Transverse colon (tissue), 4 donors: ENCODE measurements at regions not wholly inside any gene's neighbourhood (a gene's known extent, or its start where the extent isn't known, plus 50 kb on each side); places are given as distances from the start of the nearest gene placed in this dataset.

ENCODE experiments used
- DNase-seq: peaks from one replicate; pipeline ENCODE4 v3.0.0-alpha.2; 2019
- H3K27ac ChIP-seq, 4 donors: fragments of 200-600 bp; sonication (generic); 2 replicates each; pipeline ENCODE4 v1.5.1; 2016 to 2018; ENCODE audit warnings: inconsistent platforms in 4 of 4
- H3K27me3 ChIP-seq: fragments of 200-600 bp; sonication (generic); 2 replicates; pipeline ENCODE4 v1.5.1; 2017; ENCODE audit warnings: inconsistent platforms
- H3K36me3 ChIP-seq, 4 donors: fragments of 200-600 bp; sonication (generic); 2 replicates each; pipeline ENCODE4 v1.5.1; 2017 to 2019; ENCODE audit warnings: inconsistent platforms in 4 of 4
- H3K4me1 ChIP-seq, 4 donors: fragments of 200-600 bp; sonication (generic); 2 replicates each; pipeline ENCODE4 v1.5.1; 2017 to 2020; ENCODE audit warnings: inconsistent platforms in 4 of 4
- H3K4me3 ChIP-seq, 4 donors: fragments of 200-600 bp; sonication (generic); 1 replicate in 1 of 4; 2 replicates in 3 of 4; pipeline versions ENCODE4 v1.5.1 to v1.6.1; 2017 to 2019; ENCODE audit warnings: inconsistent platforms in 4 of 4
- H3K9me3 ChIP-seq, 2 donors: fragments of 200-600 bp; sonication (generic); 2 replicates each; pipeline ENCODE4 v1.5.1; 2017 to 2019; ENCODE audit warnings: inconsistent platforms in 2 of 2
- EP300 ChIP-seq: sonication (generic); formaldehyde crosslinking; IDR thresholded peaks from one replicate; pipeline ENCODE4 v1.6.1; 2017; ENCODE audit warnings: antibody characterized with exemption, low read depth
- POLR2A ChIP-seq: fragments of 450-650 bp; IDR thresholded peaks from one replicate; pipeline ENCODE4 v1.6.1; 2016; ENCODE audit warnings: antibody characterized with exemption, mild to moderate bottlenecking, moderate library complexity
- POLR2AphosphoS5 ChIP-seq, 3 donors: sonication (generic); formaldehyde crosslinking; IDR thresholded peaks; one replicate each; pipeline ENCODE4 v1.6.1; 2016; ENCODE audit warnings: antibody characterized with exemption in 3 of 3
- WGBS, 2 donors: methylation state at CpG; one replicate each; pipeline ENCODE4 v1.1.5; 2018; ENCODE audit warnings: low coverage in 1 of 2; 5-methylcytosine and 5-hydroxymethylcytosine counted together
- in situ Hi-C, 4 donors: fragments of 200-750 bp; cut with MboI; loops; one replicate each; pipeline versions ENCODE4 v1.15.0 to v1.15.1; 2017; ENCODE audit warnings: low sequenced_read_pairs in 3 of 4, low pct_ligation_motif_present in 1 of 4, low pct_unique_long_range_greater_than_20kb in 1 of 4
- intact Hi-C: fragments of 100-400 bp; cut with DNase I; formaldehyde crosslinking; loops from one replicate; pipeline ENCODE4 v1.15.1; 2023; ENCODE audit warnings: low total_unique reads
- TF ChIP-seq, protein P1 (sequence below), 5 experiments: fragments of 200-600 bp in 3 of 5; fragments of 450-650 bp in 2 of 5; sonication (generic) in 3 of 5; IDR thresholded peaks; 1 replicate in 2 of 5; 2 replicates in 3 of 5; pipeline ENCODE4 v1.5.1; 2016 to 2017; ENCODE audit warnings: antibody characterized with exemption in 5 of 5, inconsistent platforms in 3 of 5, mild to moderate bottlenecking in 2 of 5, moderate library complexity in 1 of 5

DNA sequence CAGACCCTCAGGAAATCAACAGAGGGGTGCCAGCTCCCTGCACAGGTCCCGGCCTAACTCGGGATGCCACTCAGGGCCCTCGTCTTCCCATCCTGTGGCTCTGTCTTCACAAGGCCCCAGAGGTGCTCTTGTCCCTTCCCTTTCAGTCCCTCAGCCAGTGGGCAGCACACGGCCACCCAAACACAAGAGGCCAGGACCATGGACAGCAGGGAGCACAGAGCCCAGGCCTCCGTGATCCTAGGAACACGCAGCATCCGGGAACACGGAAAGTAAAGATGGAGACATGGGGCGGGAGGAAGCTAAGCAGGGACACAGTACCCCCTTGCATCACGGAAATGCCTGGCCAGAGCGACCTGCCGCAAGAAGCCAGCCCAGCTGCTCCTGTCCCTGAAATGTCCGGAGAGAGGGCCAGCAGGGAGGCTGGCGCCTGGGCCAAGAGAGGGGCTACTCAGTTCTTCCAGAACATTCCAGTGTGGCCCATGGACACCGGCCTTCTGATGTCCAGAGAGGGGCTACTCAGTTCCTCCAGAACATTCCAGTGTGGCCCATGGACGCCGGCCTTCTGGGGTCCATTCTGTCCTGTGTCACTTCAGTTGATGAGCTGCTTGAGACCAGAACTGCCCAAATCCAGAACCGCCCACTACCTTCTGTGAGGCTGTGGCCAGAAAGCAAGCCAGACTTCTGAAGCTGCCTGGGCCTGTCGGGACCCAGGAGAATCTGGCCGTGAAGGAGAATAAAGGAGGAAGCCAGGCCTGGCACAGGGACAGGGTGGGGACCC lies 274.0 kb downstream of the BRD1 start:
- H3K36me3 ChIP-seq = no peaks in the 10 kb centered on the region
- intact Hi-C loops = no loop called here
- in situ Hi-C loops = no loop called here
- WGBS, 2 donors = 75% methylated on average over 19 of the region's 20 CpGs; no CpG with 5 or more reads in 1 of the 2 donors
- no peak overlapping the region for H3K4me3 ChIP-seq
- H3K4me1 ChIP-seq = no peaks in the 10 kb centered on the region
- no peak overlapping the region for H3K27ac ChIP-seq
- no peaks in the 10 kb centered on the region for H3K9me3 ChIP-seq
- peaks cover 4% of the 10 kb centered on the region for H3K27me3 ChIP-seq
- no peak for TF ChIP-seq POLR2AphosphoS5 (IDR thresholded peaks at IDR 0.05)
- TF ChIP-seq, protein P1, sequence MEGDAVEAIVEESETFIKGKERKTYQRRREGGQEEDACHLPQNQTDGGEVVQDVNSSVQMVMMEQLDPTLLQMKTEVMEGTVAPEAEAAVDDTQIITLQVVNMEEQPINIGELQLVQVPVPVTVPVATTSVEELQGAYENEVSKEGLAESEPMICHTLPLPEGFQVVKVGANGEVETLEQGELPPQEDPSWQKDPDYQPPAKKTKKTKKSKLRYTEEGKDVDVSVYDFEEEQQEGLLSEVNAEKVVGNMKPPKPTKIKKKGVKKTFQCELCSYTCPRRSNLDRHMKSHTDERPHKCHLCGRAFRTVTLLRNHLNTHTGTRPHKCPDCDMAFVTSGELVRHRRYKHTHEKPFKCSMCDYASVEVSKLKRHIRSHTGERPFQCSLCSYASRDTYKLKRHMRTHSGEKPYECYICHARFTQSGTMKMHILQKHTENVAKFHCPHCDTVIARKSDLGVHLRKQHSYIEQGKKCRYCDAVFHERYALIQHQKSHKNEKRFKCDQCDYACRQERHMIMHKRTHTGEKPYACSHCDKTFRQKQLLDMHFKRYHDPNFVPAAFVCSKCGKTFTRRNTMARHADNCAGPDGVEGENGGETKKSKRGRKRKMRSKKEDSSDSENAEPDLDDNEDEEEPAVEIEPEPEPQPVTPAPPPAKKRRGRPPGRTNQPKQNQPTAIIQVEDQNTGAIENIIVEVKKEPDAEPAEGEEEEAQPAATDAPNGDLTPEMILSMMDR (IDR thresholded peaks at IDR 0.05) = no peak
- TF ChIP-seq POLR2A = no peak
- no peak for TF ChIP-seq EP300
- no peak for DNase-seq

DNA sequence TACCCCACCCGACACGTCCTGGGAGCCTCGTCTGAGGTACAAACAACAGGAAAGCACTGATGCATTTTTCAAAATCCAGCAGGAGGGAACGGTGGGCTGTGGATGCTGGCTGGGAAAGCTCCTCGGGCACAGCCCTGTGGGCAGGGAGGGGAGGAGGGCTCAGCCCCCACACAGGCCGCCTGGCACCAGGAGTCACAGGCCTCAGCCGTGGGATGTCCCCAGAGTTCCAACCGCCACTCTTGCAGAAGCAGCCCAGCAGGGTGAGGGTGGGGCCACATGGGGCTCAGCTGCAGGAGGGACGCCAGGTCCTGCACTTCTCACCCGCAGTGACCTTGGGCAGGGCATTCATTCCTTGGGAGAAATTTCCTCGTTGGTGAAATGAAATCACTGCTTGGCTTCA lies 274.6 kb downstream of the BRD1 start:
- 75% methylated on average over 11 of the region's 11 CpGs; no CpG with 5 or more reads in 1 of the 2 donors for WGBS, 2 donors
- H3K4me3 ChIP-seq = no peak overlapping the region

DNA sequence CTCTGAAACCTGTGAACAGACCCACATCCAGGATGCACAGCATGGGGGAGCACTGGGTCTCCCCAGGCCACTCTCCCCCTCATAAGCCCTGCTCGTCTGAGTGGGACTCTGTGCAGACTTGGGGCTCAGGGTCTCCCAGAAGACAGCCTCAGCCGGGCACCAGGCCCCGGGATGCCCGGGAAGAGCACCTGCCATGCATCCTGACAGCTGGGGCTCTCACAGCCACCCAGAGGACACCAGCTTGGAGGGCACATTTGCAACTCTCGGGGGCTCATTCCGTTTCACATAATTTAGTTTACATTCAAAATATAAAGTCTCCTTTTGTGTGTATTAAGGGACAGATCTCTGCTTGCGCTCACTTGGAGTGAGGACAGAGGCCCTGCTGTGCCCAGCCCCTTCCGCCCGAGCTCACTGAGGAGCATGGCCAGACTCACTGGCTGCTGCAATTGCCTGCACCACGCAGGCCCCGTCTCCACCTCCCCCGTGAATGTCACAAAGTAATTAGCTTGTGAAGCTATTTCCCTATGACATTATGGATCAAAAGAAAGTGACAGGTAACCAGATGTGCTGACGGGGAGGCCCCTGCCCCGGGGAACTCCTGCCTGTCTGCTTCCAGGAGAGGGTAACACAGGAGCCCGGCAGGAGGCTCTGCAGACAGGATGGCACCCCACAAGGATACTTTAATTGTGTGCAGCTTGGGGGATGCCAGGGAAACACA lies 275.6 kb downstream of the BRD1 start:
- WGBS, 2 donors = 67 to 72% methylated on average over 1 to 14 of the region's 15 CpGs
- no peak overlapping the region for H3K4me3 ChIP-seq
- no peaks in the 10 kb centered on the region for H3K36me3 ChIP-seq
- TF ChIP-seq POLR2A = no peak
- no peak for TF ChIP-seq POLR2AphosphoS5 (IDR thresholded peaks at IDR 0.05)
- TF ChIP-seq EP300 = no peak
- TF ChIP-seq, protein P1 (IDR thresholded peaks at IDR 0.05) = no peak
- intact Hi-C loops (no loop called here), in situ Hi-C loops (no loop called here)
- H3K27ac ChIP-seq = no peak overlapping the region
- no peak for DNase-seq
- peaks cover 7% of the 10 kb centered on the region for H3K27me3 ChIP-seq
- H3K9me3 ChIP-seq = no peaks in the 10 kb centered on the region
- H3K4me1 ChIP-seq = no peaks in the 10 kb centered on the region

More for the DNA sequence above, 274.6 kb downstream of the BRD1 start:
- H3K27me3 ChIP-seq = peaks cover 7% of the 10 kb centered on the region
- H3K4me1 ChIP-seq = no peaks in the 10 kb centered on the region
- in situ Hi-C loops (no loop called here), intact Hi-C loops (no loop called here)
- DNase-seq = no peak
- H3K36me3 ChIP-seq = no peaks in the 10 kb centered on the region
- no peak overlapping the region for H3K27ac ChIP-seq
- H3K9me3 ChIP-seq = no peaks in the 10 kb centered on the region
- no peak for TF ChIP-seq POLR2AphosphoS5 (IDR thresholded peaks at IDR 0.05)
- TF ChIP-seq, protein P1 (IDR thresholded peaks at IDR 0.05) = no peak
- no peak for TF ChIP-seq POLR2A
- TF ChIP-seq EP300 = no peak

DNA sequence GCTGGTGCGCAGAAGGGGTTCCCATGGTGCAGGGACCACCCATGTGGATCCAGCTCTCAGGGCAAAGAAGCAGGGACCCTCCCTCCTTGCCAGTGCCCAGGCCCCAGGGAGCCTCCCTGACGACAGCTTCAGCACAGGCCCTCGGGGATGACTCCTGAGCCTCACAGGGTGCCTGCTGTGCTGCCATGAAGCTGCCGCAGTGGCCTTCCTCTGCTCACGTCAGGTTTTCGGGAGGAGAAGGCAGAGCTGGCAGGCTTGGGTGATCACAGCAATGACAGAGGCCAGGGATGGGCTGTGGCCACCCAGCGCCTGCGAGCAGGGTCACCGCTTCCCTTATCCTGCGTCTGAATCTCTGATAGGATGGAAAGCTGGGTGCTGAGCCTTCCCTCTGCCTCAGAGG lies 276.2 kb downstream of the BRD1 start:
- no peaks in the 10 kb centered on the region for H3K4me1 ChIP-seq
- WGBS, 2 donors = 92% methylated on average over 10 of the region's 10 CpGs; no CpG with 5 or more reads in 1 of the 2 donors
- peaks cover 7% of the 10 kb centered on the region for H3K27me3 ChIP-seq
- in situ Hi-C loops = no loop called here
- no peaks in the 10 kb centered on the region for H3K36me3 ChIP-seq
- TF ChIP-seq POLR2A (no peak), EP300 (no peak), POLR2AphosphoS5 (IDR thresholded peaks at IDR 0.05) (no peak)
- TF ChIP-seq, protein P1 (IDR thresholded peaks at IDR 0.05) = no peak
- no peaks in the 10 kb centered on the region for H3K9me3 ChIP-seq
- no peak overlapping the region for H3K27ac ChIP-seq
- intact Hi-C loops = no loop called here
- H3K4me3 ChIP-seq = no peak overlapping the region
- DNase-seq = no peak
